ENCODE measurements at regions not wholly inside any gene's neighbourhood (a gene's known extent, or its start where the extent isn't known, plus 50 kb on each side); places are given as distances from the start of the nearest gene placed in this dataset.

GRCh38 chr1:193458628-193459027 is 272.2 kb upstream of the B3GALT2 start:
- Mint-ChIP-seq H3K9me3 (ENCODE audit: unreplicated experiment) (no peaks in the 10 kb centered on the region), H3K27ac (ENCODE audit: unreplicated experiment) (no peak overlapping the region), H3K27me3 (ENCODE audit: unreplicated experiment) (no peaks in the 10 kb centered on the region), H3K4me3 (ENCODE audit: unreplicated experiment) (no peak overlapping the region), H3K36me3 (ENCODE audit: unreplicated experiment) (no peaks in the 10 kb centered on the region), H3K4me1 (ENCODE audit: low read depth, unreplicated experiment) (no peaks in the 10 kb centered on the region)
- no peak for TF ChIP-seq CTCF (IDR thresholded peaks at IDR 0.05; ENCODE audit: partially characterized antibody, unreplicated experiment)
- no peak for DNase-seq

GRCh38 chr1:193457676-193458075 is 271.3 kb upstream of the B3GALT2 start:
- no peak for TF ChIP-seq CTCF (IDR thresholded peaks at IDR 0.05; ENCODE audit: partially characterized antibody, unreplicated experiment)
- Mint-ChIP-seq H3K36me3 (ENCODE audit: unreplicated experiment) (no peaks in the 10 kb centered on the region), H3K9me3 (ENCODE audit: unreplicated experiment) (no peaks in the 10 kb centered on the region), H3K4me1 (ENCODE audit: low read depth, unreplicated experiment) (no peaks in the 10 kb centered on the region), H3K27ac (ENCODE audit: unreplicated experiment) (no peak overlapping the region), H3K27me3 (ENCODE audit: unreplicated experiment) (no peaks in the 10 kb centered on the region), H3K4me3 (ENCODE audit: unreplicated experiment) (no peak overlapping the region)
- DNase-seq: no peak

GRCh38 chr1:193456811-193457280 is 270.4 kb upstream of the B3GALT2 start:
- Mint-ChIP-seq H3K36me3 (ENCODE audit: unreplicated experiment) (no peaks in the 10 kb centered on the region), H3K9me3 (ENCODE audit: unreplicated experiment) (no peaks in the 10 kb centered on the region), H3K4me3 (ENCODE audit: unreplicated experiment) (no peak overlapping the region), H3K4me1 (ENCODE audit: low read depth, unreplicated experiment) (no peaks in the 10 kb centered on the region), H3K27me3 (ENCODE audit: unreplicated experiment) (no peaks in the 10 kb centered on the region), H3K27ac (ENCODE audit: unreplicated experiment) (no peak overlapping the region)
- no peak for TF ChIP-seq CTCF (IDR thresholded peaks at IDR 0.05; ENCODE audit: partially characterized antibody, unreplicated experiment)
- no peak for DNase-seq

GRCh38 chr1:193451606-193452005 is 265.2 kb upstream of the B3GALT2 start:
- no peak for TF ChIP-seq CTCF (IDR thresholded peaks at IDR 0.05; ENCODE audit: partially characterized antibody, unreplicated experiment)
- Mint-ChIP-seq H3K9me3 (ENCODE audit: unreplicated experiment) (no peaks in the 10 kb centered on the region), H3K36me3 (ENCODE audit: unreplicated experiment) (no peaks in the 10 kb centered on the region), H3K4me1 (ENCODE audit: low read depth, unreplicated experiment) (no peaks in the 10 kb centered on the region), H3K27ac (ENCODE audit: unreplicated experiment) (no peak overlapping the region), H3K27me3 (ENCODE audit: unreplicated experiment) (no peaks in the 10 kb centered on the region), H3K4me3 (ENCODE audit: unreplicated experiment) (no peak overlapping the region)
- DNase-seq: no peak

GRCh38 chr1:193451001-193451400 is 264.6 kb upstream of the B3GALT2 start:
- Mint-ChIP-seq H3K36me3 (ENCODE audit: unreplicated experiment) (no peaks in the 10 kb centered on the region), H3K27me3 (ENCODE audit: unreplicated experiment) (no peaks in the 10 kb centered on the region), H3K9me3 (ENCODE audit: unreplicated experiment) (no peaks in the 10 kb centered on the region), H3K4me3 (ENCODE audit: unreplicated experiment) (no peak overlapping the region), H3K4me1 (ENCODE audit: low read depth, unreplicated experiment) (no peaks in the 10 kb centered on the region), H3K27ac (ENCODE audit: unreplicated experiment) (no peak overlapping the region)
- DNase-seq: no peak
- no peak for TF ChIP-seq CTCF (IDR thresholded peaks at IDR 0.05; ENCODE audit: partially characterized antibody, unreplicated experiment)
